OCI-LY7 (cell line): ENCODE measurements at regions not wholly inside any gene's neighbourhood (a gene's known extent, or its start where the extent isn't known, plus 50 kb on each side); places are given as distances from the start of the nearest gene placed in this dataset.

Source experiments
- BruUV-seq: library from RNA; stranded (reverse); fragments of 400-500 nt; replicated peaks from 2 replicates; lab custom pipeline; 2021; lab: Mats Ljungman, UMichigan
- CTCF ChIA-PET: fragments of 300-600 bp; sonication (Branson Sonifier 250); formaldehyde crosslinking; loops from one replicate; lab custom pipeline; 2022; ENCODE audit warnings: antibody characterized with exemption; ENCODE audit not compliant: unreplicated experiment; lab: Charles Lee
- POLR2A ChIA-PET: fragments of 300-600 bp; sonication (Branson Sonifier 250); formaldehyde crosslinking; loops from one replicate; lab custom pipeline; 2022; ENCODE audit warnings: antibody characterized with exemption; lab: Charles Lee
- DNase-seq: peaks from one replicate; pipeline ENCODE4 v3.0.0-alpha.2; 2015; ENCODE audit warnings: low spot score
- H2AFZ ChIP-seq: fragments of 200-600 bp; sonication (generic), shearing (Covaris generic); 2 replicates; pipeline ENCODE4 v1.6.1; 2014; ENCODE audit warnings: mild to moderate bottlenecking, antibody characterized with exemption, low read length, moderate library complexity
- H3K27ac ChIP-seq: fragments of 200-600 bp; sonication (generic); 2 replicates; pipeline ENCODE4 v1.5.1; 2014; ENCODE audit warnings: mixed run types, low read depth, mild to moderate bottlenecking, moderate library complexity, low read length, inconsistent platforms; ENCODE audit not compliant: poor library complexity, severe bottlenecking
- H3K36me3 ChIP-seq: fragments of 200-600 bp; sonication (generic); 2 replicates; pipeline ENCODE4 v1.6.1; 2014; ENCODE audit warnings: mild to moderate bottlenecking, antibody characterized with exemption, low read length, moderate library complexity, mixed read lengths; ENCODE audit not compliant: insufficient read depth
- H3K4me1 ChIP-seq: fragments of 200-600 bp; sonication (generic); 2 replicates; pipeline ENCODE4 v1.5.1; 2014; ENCODE audit warnings: mild to moderate bottlenecking, low read length; ENCODE audit not compliant: insufficient read depth, poor library complexity, severe bottlenecking
- H3K4me2 ChIP-seq: fragments of 200-600 bp; sonication (generic); 2 replicates; pipeline ENCODE4 v1.6.1; 2014; ENCODE audit warnings: mild to moderate bottlenecking, low read length
- H3K4me3 ChIP-seq: fragments of 200-600 bp; sonication (generic); 2 replicates; pipeline ENCODE4 v1.5.1; 2014; ENCODE audit warnings: mild to moderate bottlenecking, low read depth, low read length; ENCODE audit not compliant: poor library complexity, severe bottlenecking
- H3K79me2 ChIP-seq: fragments of 200-600 bp; sonication (generic); 2 replicates; pipeline ENCODE4 v1.6.1; 2016; ENCODE audit warnings: low read depth, mild to moderate bottlenecking, low read length, moderate library complexity, mixed read lengths; ENCODE audit not compliant: insufficient read depth
- H3K9me2 ChIP-seq: fragments of 200-600 bp; sonication (generic); 2 replicates; pipeline ENCODE4 v1.6.1; 2016; ENCODE audit warnings: mild to moderate bottlenecking, low read length, mixed read lengths; ENCODE audit not compliant: insufficient read depth
- H3K9me3 ChIP-seq: fragments of 200-600 bp; sonication (generic); 2 replicates; pipeline ENCODE4 v1.6.1; 2014; ENCODE audit warnings: mild to moderate bottlenecking, mixed run types, low read length, mixed read lengths
- H4K20me1 ChIP-seq: fragments of 200-600 bp; sonication (generic); 2 replicates; pipeline ENCODE4 v1.6.1; 2014; ENCODE audit warnings: mild to moderate bottlenecking, antibody characterized with exemption, low read length, moderate library complexity, mixed read lengths; ENCODE audit not compliant: insufficient read depth
- EZH2phosphoT487 ChIP-seq: fragments of 200-600 bp; sonication (generic); IDR thresholded peaks from 2 replicates; pipeline ENCODE4 v1.6.1; 2018; ENCODE audit warnings: low read depth, borderline replicate concordance, mild to moderate bottlenecking, mixed run types, antibody characterized with exemption, low read length, moderate library complexity, mixed read lengths
- intact Hi-C: fragments of 100-400 bp; cut with micrococcal nuclease; formaldehyde crosslinking; loops from one replicate; pipeline ENCODE4 v1.10.0; 2022; ENCODE audit not compliant: unreplicated experiment
- TF ChIP-seq, protein P1 (sequence below): fragments of 200-600 bp; sonication (generic); conservative IDR thresholded peaks from 2 replicates; pipeline ENCODE4 v1.5.1; 2014; ENCODE audit warnings: mild to moderate bottlenecking, antibody characterized with exemption, low read length, moderate library complexity, mixed read lengths

DNA sequence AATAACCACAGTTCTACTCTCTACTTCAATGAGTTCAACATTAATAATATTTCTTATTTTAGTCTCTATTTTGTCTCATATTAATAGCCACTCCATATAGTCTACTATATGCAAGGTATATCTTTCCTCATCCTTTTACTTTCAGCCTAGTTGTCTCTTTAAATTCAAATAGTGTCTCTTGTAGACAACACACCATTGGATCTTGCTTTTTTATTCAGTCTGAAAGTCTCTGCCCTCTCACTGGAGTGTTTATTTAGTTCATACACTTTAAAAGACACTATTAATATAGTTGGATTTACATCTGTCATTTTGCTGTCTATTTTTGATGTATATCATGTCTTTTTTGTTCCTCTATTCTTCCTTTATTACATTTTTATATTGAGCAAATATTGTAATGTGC is 103.5 kb downstream of the RFPL4B start:
- DNase-seq: no peak
- BruUV-seq: no TSS peak
- TF ChIP-seq, protein P1, sequence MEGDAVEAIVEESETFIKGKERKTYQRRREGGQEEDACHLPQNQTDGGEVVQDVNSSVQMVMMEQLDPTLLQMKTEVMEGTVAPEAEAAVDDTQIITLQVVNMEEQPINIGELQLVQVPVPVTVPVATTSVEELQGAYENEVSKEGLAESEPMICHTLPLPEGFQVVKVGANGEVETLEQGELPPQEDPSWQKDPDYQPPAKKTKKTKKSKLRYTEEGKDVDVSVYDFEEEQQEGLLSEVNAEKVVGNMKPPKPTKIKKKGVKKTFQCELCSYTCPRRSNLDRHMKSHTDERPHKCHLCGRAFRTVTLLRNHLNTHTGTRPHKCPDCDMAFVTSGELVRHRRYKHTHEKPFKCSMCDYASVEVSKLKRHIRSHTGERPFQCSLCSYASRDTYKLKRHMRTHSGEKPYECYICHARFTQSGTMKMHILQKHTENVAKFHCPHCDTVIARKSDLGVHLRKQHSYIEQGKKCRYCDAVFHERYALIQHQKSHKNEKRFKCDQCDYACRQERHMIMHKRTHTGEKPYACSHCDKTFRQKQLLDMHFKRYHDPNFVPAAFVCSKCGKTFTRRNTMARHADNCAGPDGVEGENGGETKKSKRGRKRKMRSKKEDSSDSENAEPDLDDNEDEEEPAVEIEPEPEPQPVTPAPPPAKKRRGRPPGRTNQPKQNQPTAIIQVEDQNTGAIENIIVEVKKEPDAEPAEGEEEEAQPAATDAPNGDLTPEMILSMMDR: no peak
- TF ChIP-seq EZH2phosphoT487: no peak
- intact Hi-C loops: no loop called here
- Histone ChIP-seq H3K4me2 (no peak overlapping the region), H3K9me3 (no peaks in the 10 kb centered on the region), H3K36me3 (no peaks in the 10 kb centered on the region), H4K20me1 (no peaks in the 10 kb centered on the region), H3K27ac (no peak overlapping the region), H3K4me1 (no peaks in the 10 kb centered on the region), H2AFZ (no peak overlapping the region), H3K4me3 (no peak overlapping the region), H3K79me2 (no peaks in the 10 kb centered on the region), H3K9me2 (no peaks in the 10 kb centered on the region)
- CTCF ChIA-PET: no interaction called here
- POLR2A ChIA-PET: no interaction called here

DNA sequence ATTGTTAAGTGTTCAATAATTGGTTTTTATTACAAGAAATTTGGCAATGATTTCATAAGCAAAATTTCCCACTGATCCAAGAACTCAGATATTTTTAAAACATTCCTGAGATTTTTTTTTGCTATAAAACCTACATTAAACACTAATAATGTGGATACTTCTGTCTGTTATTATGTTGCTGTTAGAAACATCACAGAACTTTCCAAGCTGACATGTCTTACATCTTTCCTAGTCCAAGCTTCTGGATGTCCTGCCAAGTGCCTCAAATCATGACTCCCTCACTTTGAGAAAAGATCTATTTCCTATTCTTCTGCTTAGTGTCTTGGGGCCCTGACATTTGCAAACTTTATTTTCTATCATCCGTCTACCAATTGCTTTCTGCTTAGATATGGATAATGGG is 110.8 kb downstream of the RFPL4B start:
- DNase-seq: no peak
- no peak overlapping the region for H3K27ac ChIP-seq
- no peak overlapping the region for H3K4me3 ChIP-seq
- H3K4me1 ChIP-seq: no peaks in the 10 kb centered on the region
- H4K20me1 ChIP-seq: no peaks in the 10 kb centered on the region
- ChIA-PET POLR2A (no interaction called here), CTCF (no interaction called here)
- no peaks in the 10 kb centered on the region for H3K79me2 ChIP-seq
- H3K9me3 ChIP-seq: no peaks in the 10 kb centered on the region
- TF ChIP-seq, protein P1: no peak
- no peak for TF ChIP-seq EZH2phosphoT487
- intact Hi-C loops: no loop called here
- no peaks in the 10 kb centered on the region for H3K36me3 ChIP-seq
- no TSS peak for BruUV-seq
- H3K9me2 ChIP-seq: no peaks in the 10 kb centered on the region
- H2AFZ ChIP-seq: no peak overlapping the region
- H3K4me2 ChIP-seq: no peak overlapping the region

DNA sequence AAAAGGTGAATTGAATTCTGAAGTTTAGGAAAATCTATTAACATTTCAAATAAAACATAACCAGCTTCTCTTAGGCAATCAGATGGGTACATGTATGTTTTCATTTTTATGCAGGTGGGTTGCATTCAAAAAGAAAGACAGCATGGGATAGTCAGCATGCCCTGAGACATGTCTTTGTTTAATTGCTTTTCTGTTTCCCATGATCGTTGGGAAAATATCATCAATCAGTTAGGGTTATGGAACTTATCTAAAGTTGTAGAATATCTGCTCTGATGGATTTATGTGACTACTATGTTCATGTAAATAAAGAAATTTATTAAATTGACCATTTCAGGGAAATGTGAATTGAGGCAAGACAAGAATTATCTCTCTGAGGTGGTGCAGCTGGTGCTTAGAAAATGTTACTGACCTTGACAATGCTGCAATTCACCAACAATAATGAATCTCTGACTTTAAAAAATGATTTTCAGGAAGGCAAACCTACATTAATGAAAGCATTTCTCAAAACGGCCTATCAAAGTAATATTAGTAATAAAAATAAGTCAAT is 112.7 kb downstream of the RFPL4B start:
- TF ChIP-seq EZH2phosphoT487: no peak
- Histone ChIP-seq H3K79me2 (no peaks in the 10 kb centered on the region), H3K36me3 (no peaks in the 10 kb centered on the region), H3K9me2 (no peaks in the 10 kb centered on the region), H3K4me2 (no peak overlapping the region), H3K4me1 (no peaks in the 10 kb centered on the region), H2AFZ (no peak overlapping the region), H3K9me3 (no peaks in the 10 kb centered on the region), H4K20me1 (no peaks in the 10 kb centered on the region), H3K4me3 (no peak overlapping the region), H3K27ac (no peak overlapping the region)
- intact Hi-C loops: no loop called here
- DNase-seq: no peak
- BruUV-seq: no TSS peak
- ChIA-PET CTCF (no interaction called here), POLR2A (interaction anchor here (1.0 kb wide), 1 partner anchor 18 kb away, joined by 3 read pairs; no protein-coding TSS in a partner anchor)
